ENCODE measurements at regions not wholly inside any gene's neighbourhood (a gene's known extent, or its start where the extent isn't known, plus 50 kb on each side); places are given as distances from the start of the nearest gene placed in this dataset.

DNA sequence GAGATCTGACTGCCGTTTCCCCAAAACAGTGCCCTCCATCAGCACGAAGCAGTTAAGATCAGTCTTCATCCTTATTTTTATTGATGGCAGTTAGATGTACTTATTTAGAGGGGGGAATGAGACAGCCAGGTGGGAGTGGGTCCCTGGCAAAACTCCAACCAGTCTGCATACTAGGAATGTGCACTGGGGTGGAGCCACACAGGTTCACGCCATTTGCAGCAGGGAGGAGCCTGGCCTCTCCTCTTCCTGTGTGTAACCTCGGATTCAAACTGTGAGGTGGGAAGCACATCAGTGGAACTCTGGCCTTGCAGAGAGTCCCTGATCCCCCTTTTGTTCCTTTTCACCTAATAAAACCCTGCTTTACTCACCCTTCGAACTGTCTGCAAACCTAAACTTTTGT lies 987.7 kb upstream of the GRIA3 start:
- TF ChIP-seq EGR1 (IDR thresholded peaks at IDR 0.05; ENCODE audit: borderline replicate concordance in 1 of 2, low read depth in 2 of 2, low read length in 2 of 2) (no peak), CBX3 (IDR thresholded peaks at IDR 0.05; ENCODE audit: borderline replicate concordance, low read depth) (no peak), EP300 (IDR thresholded peaks at IDR 0.05; ENCODE audit: borderline replicate concordance in 1 of 2, control insufficient read depth in 1 of 2, low read depth in 2 of 2, low read length in 2 of 2) (no peak), CEBPB (IDR thresholded peaks at IDR 0.05; ENCODE audit: borderline replicate concordance in 1 of 2, low read depth in 2 of 2, low read length in 2 of 2) (no peak), EED (IDR thresholded peaks at IDR 0.05; ENCODE audit: low read depth) (no peak), POU2F2 (IDR thresholded peaks at IDR 0.05; ENCODE audit: borderline replicate concordance, low read depth, low read length) (no peak), PML (IDR thresholded peaks at IDR 0.05; ENCODE audit: low read length) (no peak), CBFB (IDR thresholded peaks at IDR 0.05; ENCODE audit: low read depth) (no peak), ZSCAN29 (IDR thresholded peaks at IDR 0.05) (no peak)
- TF ChIP-seq, protein P1, sequence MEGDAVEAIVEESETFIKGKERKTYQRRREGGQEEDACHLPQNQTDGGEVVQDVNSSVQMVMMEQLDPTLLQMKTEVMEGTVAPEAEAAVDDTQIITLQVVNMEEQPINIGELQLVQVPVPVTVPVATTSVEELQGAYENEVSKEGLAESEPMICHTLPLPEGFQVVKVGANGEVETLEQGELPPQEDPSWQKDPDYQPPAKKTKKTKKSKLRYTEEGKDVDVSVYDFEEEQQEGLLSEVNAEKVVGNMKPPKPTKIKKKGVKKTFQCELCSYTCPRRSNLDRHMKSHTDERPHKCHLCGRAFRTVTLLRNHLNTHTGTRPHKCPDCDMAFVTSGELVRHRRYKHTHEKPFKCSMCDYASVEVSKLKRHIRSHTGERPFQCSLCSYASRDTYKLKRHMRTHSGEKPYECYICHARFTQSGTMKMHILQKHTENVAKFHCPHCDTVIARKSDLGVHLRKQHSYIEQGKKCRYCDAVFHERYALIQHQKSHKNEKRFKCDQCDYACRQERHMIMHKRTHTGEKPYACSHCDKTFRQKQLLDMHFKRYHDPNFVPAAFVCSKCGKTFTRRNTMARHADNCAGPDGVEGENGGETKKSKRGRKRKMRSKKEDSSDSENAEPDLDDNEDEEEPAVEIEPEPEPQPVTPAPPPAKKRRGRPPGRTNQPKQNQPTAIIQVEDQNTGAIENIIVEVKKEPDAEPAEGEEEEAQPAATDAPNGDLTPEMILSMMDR (IDR thresholded peaks at IDR 0.05 in 2 of 3, conservative IDR thresholded peaks at IDR 0.05 in 1 of 3; ENCODE audit: control insufficient read depth in 2 of 3, extremely low read depth in 1 of 3, insufficient read depth in 1 of 3, low read depth in 3 of 3, low read length in 3 of 3): no peak
- TF ChIP-seq, protein P2, sequence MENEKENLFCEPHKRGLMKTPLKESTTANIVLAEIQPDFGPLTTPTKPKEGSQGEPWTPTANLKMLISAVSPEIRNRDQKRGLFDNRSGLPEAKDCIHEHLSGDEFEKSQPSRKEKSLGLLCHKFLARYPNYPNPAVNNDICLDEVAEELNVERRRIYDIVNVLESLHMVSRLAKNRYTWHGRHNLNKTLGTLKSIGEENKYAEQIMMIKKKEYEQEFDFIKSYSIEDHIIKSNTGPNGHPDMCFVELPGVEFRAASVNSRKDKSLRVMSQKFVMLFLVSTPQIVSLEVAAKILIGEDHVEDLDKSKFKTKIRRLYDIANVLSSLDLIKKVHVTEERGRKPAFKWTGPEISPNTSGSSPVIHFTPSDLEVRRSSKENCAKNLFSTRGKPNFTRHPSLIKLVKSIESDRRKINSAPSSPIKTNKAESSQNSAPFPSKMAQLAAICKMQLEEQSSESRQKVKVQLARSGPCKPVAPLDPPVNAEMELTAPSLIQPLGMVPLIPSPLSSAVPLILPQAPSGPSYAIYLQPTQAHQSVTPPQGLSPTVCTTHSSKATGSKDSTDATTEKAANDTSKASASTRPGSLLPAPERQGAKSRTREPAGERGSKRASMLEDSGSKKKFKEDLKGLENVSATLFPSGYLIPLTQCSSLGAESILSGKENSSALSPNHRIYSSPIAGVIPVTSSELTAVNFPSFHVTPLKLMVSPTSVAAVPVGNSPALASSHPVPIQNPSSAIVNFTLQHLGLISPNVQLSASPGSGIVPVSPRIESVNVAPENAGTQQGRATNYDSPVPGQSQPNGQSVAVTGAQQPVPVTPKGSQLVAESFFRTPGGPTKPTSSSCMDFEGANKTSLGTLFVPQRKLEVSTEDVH (IDR thresholded peaks at IDR 0.05; ENCODE audit: low read depth, partially characterized antibody): no peak
- TF ChIP-seq, protein P3, sequence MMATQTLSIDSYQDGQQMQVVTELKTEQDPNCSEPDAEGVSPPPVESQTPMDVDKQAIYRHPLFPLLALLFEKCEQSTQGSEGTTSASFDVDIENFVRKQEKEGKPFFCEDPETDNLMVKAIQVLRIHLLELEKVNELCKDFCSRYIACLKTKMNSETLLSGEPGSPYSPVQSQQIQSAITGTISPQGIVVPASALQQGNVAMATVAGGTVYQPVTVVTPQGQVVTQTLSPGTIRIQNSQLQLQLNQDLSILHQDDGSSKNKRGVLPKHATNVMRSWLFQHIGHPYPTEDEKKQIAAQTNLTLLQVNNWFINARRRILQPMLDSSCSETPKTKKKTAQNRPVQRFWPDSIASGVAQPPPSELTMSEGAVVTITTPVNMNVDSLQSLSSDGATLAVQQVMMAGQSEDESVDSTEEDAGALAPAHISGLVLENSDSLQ (IDR thresholded peaks at IDR 0.05): no peak
- TF ChIP-seq, protein P4, sequence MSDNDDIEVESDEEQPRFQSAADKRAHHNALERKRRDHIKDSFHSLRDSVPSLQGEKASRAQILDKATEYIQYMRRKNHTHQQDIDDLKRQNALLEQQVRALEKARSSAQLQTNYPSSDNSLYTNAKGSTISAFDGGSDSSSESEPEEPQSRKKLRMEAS (IDR thresholded peaks at IDR 0.05; ENCODE audit: low read depth, low read length): no peak

Measured in GM12878 (cell line).